ENCODE measurements at regions not wholly inside any gene's neighbourhood (a gene's known extent, or its start where the extent isn't known, plus 50 kb on each side); places are given as distances from the start of the nearest gene placed in this dataset.

- TF ChIP-seq, protein P1, sequence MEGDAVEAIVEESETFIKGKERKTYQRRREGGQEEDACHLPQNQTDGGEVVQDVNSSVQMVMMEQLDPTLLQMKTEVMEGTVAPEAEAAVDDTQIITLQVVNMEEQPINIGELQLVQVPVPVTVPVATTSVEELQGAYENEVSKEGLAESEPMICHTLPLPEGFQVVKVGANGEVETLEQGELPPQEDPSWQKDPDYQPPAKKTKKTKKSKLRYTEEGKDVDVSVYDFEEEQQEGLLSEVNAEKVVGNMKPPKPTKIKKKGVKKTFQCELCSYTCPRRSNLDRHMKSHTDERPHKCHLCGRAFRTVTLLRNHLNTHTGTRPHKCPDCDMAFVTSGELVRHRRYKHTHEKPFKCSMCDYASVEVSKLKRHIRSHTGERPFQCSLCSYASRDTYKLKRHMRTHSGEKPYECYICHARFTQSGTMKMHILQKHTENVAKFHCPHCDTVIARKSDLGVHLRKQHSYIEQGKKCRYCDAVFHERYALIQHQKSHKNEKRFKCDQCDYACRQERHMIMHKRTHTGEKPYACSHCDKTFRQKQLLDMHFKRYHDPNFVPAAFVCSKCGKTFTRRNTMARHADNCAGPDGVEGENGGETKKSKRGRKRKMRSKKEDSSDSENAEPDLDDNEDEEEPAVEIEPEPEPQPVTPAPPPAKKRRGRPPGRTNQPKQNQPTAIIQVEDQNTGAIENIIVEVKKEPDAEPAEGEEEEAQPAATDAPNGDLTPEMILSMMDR (IDR thresholded peaks at IDR 0.05): no peak
- TF ChIP-seq POLR2A (IDR thresholded peaks at IDR 0.05) (no peak), POLR2AphosphoS5 (IDR thresholded peaks at IDR 0.05) (no peak), EP300 (IDR thresholded peaks at IDR 0.05) (no peak)
Measured at GRCh38 chr22:26977741-26978376, 320.5 kb downstream of the MIAT start.

Data from stomach (tissue), 4 donors.